HG03342 (cell line): ENCODE measurements at regions not wholly inside any gene's neighbourhood (a gene's known extent, or its start where the extent isn't known, plus 50 kb on each side); places are given as distances from the start of the nearest gene placed in this dataset.
"Not testable (repeated sequence)": the region's sequence is repeated elsewhere in the genome, so short reads cannot be mapped to it uniquely, and the experiment has no call there.

ENCODE experiments used
- ATAC-seq: cut with Tn5 transposase; IDR thresholded peaks from one replicate; pipeline ENCODE4 v1.9.1; 2021; ENCODE audit warnings: mild to moderate bottlenecking, moderate library complexity; ENCODE audit not compliant: unreplicated experiment

DNA sequence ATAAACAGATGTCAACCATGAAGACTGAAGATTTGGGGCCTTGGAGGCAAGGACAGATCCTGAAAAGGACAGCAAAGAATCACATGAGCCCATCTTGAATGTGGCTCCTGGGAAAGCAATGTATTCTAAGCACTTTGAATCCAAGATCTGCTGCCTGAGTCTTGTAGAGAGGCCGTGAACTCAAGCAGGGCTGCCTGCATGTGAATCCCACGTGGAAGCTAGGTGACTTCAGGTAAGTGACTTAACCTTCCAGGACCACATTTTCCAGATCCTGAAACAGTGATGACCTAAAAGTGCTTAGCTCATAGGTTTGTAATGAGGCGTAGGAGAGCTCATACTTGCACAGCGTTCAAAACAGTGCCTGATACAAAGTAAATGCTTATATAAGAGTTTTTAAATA lies 373.0 kb upstream of the SALL1 start:
- ATAC-seq: no peak

DNA sequence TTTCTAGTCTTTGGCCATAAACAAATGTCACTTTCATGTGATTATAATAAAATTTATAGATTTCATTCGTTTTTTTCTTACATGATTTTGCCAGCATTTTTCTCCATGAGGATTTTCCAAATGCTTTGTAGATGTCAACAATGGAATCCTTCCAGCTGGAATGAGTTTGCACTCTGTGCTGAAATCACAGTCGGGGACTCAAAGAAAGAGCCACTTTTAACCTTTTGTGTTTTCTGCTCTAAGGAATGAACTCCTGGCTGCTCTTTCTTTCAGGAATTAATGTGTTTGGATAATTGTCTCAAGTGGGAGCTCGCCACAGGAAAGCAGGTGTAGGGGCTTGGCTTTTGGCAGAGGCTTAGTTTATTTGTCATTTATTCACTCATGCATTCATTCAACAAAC lies 372.3 kb upstream of the SALL1 start:
- ATAC-seq: no peak

DNA sequence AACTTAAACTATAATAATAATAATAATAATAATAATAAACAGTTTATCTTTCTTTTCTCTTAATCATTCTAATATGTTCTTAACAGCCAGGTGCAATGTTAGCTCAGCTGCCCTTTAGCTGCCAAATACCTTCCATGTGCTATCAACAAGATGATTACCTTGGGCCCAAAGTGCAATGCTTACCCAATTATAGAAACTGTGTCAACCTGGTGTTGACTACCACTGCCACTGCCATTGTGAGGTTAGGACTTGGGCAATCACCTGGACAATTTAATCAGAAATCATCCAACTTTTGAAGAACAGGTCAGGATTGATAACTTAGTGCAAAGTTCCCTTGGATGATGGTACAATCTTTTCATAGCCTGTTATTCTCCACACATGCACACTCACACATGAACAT lies 371.8 kb upstream of the SALL1 start:
- no peak for ATAC-seq

DNA sequence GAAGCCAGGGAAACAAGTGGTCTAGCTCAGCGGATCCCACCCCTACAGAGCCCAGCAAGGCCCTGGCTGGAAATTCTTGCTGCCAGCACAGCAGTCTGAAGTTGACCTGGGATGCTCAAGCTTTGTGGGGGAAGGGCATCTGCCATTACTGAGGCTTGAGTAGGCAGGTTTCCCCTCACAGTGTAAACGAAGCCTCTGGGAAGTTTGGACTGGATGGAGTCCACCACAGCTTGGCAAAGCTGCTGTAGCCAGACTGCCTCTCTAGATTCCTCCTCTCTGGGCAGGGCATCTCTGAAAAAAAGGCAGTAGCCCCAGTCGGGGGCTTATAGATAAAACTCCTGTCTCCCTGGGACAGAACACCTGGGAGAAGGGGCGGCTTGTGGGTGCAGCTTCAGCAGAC lies 365.9 kb upstream of the SALL1 start:
- ATAC-seq: not testable (repeated sequence)

DNA sequence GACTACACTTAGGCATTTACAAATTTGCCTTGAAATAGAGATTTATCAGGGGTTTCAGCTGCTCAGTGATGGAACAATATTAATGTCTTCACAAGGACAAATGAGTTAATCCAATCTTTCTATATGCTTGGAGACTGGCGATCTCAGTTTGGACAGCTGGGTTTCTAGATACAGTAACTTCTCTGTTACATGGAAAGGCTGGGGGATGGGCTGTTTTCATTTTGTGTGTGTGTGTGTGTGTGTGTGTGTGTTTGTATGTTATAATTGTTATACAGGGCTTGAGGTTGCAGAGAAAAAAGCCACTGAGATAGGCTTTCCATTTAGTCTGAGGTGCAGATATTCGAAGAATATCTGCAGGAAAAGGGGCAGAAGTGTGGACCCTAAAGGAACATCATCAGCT lies 359.3 kb upstream of the SALL1 start:
- no peak for ATAC-seq

DNA sequence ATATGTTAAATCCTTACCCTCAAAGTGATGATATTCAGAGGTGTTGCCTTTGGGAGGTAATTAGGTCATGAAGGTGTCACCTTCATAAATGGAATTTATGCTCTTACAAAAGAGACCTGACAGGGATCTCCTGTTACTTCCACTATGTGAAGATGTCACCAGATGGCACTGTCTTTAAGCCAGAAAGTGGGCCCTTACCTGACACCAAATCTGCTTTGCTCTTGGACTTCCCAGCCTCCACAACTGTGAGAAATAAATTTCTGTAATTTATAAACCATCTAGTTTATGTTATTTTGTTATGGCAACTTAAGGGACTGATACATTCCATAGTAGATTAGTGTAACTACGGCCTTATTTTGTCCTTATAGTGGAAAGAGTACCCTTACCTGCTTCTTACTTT lies 358.3 kb upstream of the SALL1 start:
- no peak for ATAC-seq

DNA sequence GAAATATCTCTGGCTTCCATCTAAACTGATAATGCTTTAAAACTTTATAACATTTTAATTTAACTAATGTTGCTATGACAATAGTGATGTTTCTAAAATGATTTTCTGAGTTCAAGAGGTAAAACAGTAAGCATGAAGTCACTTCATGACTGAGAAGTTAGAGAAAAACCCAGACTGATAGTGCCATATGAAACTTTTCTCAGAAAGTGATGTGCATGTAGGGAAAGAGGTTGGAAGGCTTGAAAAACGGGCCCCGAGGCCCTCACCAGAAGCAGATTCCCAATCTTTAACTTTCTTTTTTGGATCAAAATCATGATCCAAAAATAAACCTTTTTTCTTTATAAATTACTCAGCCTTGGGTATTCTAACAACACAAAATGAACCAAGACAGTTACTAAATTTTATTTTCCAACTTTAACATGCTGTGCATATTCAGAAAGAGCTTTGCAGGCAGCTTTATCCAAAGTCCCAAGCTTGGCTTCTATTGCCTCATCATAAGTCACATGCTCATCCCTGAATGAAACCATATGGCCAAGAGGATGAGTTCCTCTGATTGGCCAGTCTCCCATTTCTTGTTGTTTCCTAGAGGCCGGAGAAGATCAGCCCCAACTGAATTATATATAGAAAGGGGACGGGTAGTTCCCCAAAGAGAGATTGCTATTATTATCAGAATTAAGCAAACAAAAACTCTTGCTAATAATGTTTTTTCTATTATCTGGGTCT lies 357.6 kb upstream of the SALL1 start:
- no peak for ATAC-seq

DNA sequence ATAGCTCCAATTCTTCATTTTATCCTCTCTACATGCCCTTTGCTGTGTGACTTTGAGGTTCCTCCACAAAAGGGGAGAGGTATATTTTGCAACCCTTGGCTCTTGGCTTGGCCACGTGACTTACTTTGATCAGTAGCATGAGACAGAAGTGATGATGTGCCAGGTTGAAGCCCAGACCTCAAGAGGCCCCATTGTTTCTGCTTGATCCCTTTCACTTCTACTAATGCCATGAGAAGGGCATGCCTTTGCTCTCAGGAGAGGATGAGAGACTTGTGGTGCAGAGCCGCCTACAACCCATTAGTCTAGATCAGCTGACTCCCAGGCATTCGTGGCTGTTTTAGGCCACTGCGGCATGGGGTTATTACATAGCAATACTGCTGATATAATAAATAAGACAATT lies 356.2 kb upstream of the SALL1 start:
- ATAC-seq: no peak

DNA sequence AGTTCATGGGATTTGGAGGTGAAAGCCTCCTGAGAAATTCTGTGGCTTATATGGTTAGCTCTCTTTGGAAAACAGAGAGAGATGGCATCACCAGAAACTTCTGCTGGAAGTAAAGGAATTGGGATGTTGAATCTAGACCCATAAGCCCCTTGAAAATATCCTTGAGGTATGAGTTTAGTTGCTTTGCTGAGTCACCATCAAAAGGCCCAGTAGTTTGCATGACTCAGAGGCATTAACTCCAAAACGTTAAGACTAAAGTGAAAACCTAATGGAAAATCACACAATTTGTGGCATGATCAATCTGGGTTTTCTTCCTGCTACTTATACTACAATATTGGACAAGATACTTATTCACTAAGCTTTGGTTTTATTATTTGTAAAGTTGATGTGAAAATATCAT lies 349.2 kb upstream of the SALL1 start:
- ATAC-seq: no peak

DNA sequence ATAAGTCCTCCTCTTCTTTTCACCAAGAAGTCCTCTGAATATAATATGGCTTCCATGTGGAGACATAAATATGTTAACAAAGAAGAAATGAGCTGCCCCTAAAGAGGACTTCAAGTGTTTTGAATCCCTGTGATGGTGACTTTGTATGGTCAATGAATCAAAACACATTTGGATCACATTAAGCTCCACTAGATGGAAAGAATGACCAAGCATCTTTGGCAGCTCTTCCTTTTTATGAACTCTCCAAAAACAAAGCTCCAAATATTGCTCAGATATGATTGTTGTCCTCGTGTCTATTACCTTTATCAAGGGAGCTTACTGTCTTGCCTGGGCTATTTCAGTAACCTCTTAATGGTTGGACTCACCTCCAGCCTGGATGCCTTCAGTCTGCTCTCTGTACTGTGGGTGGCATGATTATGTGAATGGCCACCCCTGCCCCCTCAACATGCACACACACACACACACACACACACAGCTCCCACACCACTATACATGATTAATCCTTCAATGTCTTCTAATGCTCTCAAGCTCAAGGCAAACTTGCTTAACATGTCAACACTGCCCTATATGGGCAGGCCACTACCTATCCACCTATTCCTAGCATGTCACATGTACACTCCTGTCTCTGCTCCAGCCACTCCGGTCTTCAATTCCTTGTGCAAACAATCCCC lies 346.6 kb upstream of the SALL1 start:
- no peak for ATAC-seq

DNA sequence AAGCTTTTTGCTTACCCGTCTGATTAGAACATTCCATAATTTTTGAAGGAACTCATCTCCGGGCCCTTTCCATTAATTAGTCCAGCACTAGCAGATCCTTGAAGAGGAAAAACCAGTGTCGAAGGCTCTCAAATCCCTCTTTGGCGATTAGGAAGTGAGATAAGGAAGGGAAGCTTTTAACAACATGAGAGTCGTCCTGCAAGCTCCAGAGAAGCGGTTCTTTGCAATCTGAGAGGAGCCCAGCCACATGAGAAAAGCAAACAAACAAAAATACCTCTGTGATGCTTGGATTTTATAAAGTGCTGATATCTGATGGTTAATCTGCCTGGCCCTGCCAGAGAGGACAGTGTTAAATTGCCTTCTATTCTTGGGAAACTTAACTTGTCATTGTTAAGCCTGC lies 339.8 kb upstream of the SALL1 start:
- ATAC-seq: no peak

DNA sequence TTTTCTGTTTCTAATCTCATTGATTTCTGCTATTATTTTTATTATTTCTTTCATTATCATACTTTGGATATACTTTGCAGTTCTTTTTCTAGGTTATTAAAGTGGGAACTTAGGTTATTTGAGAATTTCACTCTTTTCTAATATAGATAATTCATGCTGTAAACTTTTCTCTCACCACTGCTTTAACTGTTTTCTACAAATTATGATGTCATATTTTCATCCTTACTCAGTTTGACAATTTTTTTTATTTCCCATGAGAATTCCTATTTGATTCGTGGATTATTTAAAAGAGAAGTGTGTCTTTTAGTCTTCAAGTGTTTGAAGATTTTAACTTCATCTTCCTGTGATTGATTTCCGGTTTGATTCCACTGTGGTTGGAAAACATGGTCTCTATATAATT lies 336.8 kb upstream of the SALL1 start:
- no peak for ATAC-seq

DNA sequence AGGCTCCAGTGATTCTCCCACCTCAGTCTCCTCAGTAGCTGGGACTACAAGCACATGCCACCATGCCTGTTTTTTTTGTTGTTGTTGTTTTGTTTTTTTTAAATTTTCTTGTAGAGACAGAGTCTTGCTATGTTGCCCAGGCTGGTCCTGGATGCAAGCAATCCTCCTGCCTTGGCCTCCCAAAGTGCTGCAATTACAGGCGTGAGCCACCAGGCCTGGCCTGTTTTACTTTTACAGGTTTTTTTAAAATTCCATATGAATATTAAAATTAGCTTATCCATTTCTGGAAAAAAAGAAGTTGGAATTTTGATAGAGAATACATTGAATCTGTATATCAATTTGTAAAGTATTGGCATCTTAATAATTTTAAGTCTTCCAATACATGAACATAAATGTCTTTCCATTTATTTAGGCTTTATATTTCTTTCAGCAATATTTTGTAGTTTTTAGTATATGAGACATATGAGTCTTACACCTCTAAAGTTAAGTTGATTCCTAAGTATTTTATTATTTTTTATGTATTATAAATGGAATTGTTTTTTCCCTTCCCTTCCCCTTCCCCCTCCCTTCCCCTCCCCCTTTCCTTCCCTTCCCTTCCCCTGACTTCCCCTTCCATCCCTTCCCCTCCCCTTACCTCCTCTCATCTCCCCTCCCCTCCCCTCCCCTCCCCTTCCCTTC lies 323.5 kb upstream of the SALL1 start:
- ATAC-seq: no peak

DNA sequence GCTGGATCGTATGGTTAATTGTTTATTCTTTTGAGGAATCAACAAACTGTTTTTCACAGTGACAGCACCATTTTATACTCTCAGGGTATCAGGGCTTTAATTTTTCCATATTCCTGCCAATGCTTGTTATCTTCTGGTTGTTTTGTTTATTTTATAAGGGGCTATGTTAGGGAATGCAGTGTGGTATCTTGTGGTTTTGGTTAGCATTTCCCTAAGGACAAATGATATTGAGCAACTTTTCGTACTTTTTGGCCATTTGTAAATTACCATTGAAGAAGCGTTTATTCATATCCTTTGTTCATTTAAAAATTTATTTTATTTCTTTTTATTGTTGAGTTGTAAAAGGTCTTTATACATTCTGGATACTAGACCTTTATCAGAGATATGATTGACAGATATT lies 322.0 kb upstream of the SALL1 start:
- no peak for ATAC-seq

DNA sequence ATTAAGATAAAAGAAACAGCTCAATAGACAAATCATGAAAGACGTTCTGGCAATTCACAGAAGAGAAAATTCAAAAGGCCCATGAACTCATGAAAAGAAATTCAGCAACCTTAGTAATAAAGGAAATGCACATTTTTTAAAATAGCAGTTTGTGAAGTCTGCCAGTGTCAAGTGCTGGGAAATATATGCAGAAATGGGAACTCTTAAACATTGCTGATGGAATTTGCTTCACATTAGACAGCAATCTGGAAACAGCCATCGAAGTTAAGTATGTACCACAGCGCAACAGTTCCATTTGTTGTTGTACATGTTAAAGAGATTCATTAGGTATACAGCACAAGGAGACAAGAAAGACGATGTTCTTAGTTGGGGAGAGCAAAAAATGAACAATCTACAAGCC lies 319.4 kb upstream of the SALL1 start:
- ATAC-seq: no peak

DNA sequence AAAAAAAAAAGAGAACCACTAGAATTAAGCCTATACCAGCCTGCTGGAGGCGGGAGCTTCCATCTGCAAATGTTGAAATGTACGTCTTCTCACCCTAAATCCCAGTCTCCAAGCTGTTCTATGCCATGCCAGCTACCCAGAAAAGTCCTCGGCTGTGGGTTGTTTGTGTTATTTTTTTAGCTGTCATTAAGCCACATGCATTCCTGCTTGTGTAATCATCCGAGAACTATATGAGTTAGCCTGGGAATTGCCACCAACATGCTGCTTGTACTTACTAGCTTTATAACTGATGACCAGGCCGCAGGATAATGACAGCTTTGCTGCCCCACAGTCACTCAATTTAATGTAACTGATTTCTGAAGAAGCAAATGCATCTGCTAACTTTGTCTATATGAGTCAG lies 313.9 kb upstream of the SALL1 start:
- ATAC-seq: no peak

DNA sequence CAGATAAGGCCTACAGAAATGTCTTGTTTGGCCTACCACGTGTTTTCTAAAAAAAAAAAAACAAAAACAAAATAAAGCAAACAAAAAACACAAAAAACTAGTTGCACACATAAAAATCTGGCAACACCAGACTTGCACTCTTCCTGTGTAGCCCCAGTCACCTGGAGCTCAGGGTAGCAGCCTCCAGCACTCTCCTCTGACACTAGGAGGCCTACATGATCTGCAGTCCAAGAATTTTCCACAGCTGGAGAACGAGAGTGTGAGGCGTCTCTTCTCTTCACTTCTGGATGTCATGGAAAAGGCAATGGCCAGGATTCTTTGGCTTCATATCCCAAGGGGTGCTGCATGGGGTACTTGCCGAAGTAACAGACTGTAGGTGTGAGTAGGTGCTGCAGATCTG lies 310.2 kb upstream of the SALL1 start:
- ATAC-seq: no peak

DNA sequence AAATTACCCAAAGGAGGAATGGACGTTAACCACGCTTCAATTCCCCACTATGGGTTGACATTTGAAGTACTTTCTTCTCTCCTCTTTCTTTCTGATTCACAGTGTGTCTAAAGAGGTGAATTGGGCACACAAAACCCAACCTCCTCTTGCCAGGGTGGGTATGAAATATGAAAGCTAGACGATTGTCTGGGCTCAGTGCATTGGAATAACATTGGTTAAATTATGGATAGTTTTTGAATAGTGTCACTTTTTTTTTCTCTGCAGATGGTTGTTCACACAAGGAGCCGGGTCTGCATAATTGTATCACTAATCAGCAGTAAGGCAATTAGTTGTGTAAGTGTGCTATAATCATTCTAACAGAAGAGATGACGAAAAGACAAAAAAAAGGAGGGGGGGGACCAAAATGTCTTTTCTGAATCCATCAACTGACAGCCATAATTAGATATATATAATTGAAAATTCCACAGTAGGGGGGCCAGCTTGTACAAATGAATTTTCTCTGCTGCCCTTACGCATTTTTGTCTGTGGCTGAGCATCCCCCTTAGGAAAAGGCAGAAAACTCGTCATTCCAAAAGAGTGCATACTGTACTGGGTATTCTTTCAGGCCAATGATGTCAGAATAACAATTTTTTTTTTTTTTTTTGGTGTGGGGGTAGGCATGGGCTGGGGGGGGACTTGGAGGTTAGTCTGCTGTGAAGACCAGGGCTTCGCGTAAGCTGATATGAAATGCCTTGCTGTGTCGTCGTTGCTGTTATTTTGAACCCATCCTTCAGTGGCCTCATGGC lies 307.5 kb upstream of the SALL1 start:
- ATAC-seq: no peak

DNA sequence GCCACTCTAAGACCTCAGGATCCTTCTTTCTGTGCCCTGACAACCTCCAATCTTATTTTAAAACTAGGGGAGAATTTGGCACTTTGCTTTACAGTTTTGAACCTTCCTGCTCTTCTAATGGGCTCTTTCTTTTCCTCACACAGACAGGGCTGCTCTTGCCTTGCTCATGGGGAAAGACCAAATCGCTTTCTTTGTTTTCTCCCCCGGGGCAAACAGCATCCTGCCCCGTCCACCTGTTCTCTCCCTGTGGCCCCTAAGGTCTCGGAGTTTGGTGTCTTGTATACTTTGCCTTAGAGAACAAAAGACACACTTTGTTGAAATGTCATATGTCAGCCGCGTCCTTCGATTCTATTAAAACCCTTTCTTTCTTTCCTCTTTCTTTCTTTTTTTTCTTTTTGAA lies 306.7 kb upstream of the SALL1 start:
- no peak for ATAC-seq

DNA sequence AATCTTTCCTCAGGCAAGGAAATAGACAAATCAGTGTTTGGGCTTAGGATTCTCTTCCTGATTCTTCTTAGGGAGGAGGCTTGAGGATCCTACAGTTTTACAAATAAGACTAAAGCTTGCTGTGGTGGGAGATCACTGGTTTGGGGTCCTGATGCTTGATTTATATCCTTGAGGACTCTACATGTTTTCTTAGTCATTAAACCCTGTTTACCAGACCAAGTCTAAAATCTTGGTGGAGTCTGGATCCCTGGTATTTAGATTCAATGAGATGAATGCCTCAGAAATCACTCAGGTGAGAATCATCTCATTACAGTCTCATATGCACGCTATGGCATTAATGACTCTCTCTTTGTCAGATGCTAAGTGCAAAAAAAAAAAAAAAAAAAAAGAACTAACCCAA lies 304.3 kb upstream of the SALL1 start:
- ATAC-seq: no peak

DNA sequence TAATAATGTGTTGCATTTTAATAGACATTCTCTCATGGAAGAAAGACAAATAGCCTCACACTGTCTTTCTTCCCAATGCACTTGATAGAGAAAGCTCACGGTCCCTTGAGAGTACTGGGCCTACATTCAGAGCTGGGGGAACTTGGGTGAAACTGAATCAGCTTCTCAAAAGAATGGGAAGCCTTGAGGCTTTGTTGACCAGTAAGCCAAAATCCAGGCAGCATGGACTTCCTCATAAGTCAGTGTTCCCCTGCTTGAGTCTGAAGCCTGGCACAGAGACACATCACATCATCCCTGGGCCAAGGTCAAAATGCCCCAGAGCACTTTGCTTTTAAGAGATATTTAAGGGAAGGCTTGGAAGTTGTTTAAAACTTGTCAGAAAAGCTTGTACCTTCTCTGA lies 302.2 kb upstream of the SALL1 start:
- no peak for ATAC-seq

DNA sequence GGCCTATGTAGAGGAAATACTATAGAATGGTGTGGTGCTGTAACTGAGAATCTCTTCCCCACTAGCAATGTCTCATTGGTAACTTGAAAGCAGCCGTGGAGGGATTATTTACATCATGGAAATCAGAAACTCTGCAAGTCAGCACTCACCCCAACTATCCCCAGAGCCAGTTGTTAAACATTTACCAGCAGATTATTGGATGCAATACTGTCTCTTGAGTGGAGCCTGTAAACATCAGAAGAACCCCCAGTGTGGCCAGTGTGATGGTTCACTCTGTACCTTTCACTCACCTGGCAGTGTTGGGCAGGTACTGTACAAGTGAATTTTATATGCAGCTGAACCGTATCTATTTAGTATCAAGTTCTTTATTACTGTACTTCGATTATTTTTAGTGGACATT lies 299.8 kb upstream of the SALL1 start:
- ATAC-seq: no peak
